ENCODE measurements at regions not wholly inside any gene's neighbourhood (a gene's known extent, or its start where the extent isn't known, plus 50 kb on each side); places are given as distances from the start of the nearest gene placed in this dataset.

- H3K27ac ChIP-seq (ENCODE audit: low read depth, low read length) = no peak overlapping the region
- 89 to 94% (median 91%) methylated on average over 10 of the region's 10 CpGs for WGBS, 3 donors
These were observed 130.4 kb downstream of the JCAD start for GRCh38 chr10:29929006-29929405.

- WGBS, 3 donors = 56 to 79% (median 57%) methylated on average over 6 of the region's 6 CpGs
- H3K27ac ChIP-seq (ENCODE audit: low read depth, low read length) = no peak overlapping the region
These were observed 132.7 kb downstream of the JCAD start for GRCh38 chr10:29926693-29927048.

GRCh38 chr10:29925771-29926692, 133.4 kb downstream of the JCAD start:
- 54 to 67% (median 64%) methylated on average over 12 of the region's 12 CpGs for WGBS, 3 donors
- H3K27ac ChIP-seq (ENCODE audit: low read depth, low read length) = no peak overlapping the region

GRCh38 chr10:29924436-29924835, 134.9 kb downstream of the JCAD start:
- H3K27ac ChIP-seq (ENCODE audit: low read depth, low read length) = no peak overlapping the region
- 84 to 95% (median 86%) methylated on average over 3 of the region's 3 CpGs for WGBS, 3 donors

- WGBS, 3 donors = 85 to 89% (median 89%) methylated on average over 7 of the region's 7 CpGs
- no peak overlapping the region for H3K27ac ChIP-seq (ENCODE audit: low read depth, low read length)
These were observed 135.9 kb downstream of the JCAD start for GRCh38 chr10:29923416-29923965.

GRCh38 chr10:29922892-29923291, 136.5 kb downstream of the JCAD start:
- H3K27ac ChIP-seq (ENCODE audit: low read depth, low read length) = no peak overlapping the region
- 74 to 81% (median 75%) methylated on average over 4 of the region's 4 CpGs for WGBS, 3 donors

GRCh38 chr10:29922226-29922625, 137.2 kb downstream of the JCAD start:
- H3K27ac ChIP-seq (ENCODE audit: low read depth, low read length) = no peak overlapping the region
- 43 to 83% (median 61%) methylated on average over 1 of the region's 1 CpG for WGBS, 3 donors

- no peak overlapping the region for H3K27ac ChIP-seq (ENCODE audit: low read depth, low read length)
- WGBS, 3 donors = 48 to 71% (median 68%) methylated on average over 7 of the region's 7 CpGs
These were observed 138.3 kb downstream of the JCAD start for GRCh38 chr10:29921071-29921446.

GRCh38 chr10:29920408-29921070, 138.8 kb downstream of the JCAD start:
- H3K27ac ChIP-seq (ENCODE audit: low read depth, low read length) = no peak overlapping the region
- WGBS, 3 donors = 72 to 89% (median 84%) methylated on average over 9 of the region's 9 CpGs

GRCh38 chr10:29918623-29919400, 140.6 kb downstream of the JCAD start:
- H3K27ac ChIP-seq (ENCODE audit: low read depth, low read length) = no peak overlapping the region
- 42 to 89% (median 62%) methylated on average over 3 of the region's 3 CpGs for WGBS, 3 donors

- H3K27ac ChIP-seq (ENCODE audit: low read depth, low read length) = no peak overlapping the region
- WGBS, 3 donors = 54 to 76% (median 57%) methylated on average over 4 of the region's 4 CpGs
These were observed 142.1 kb downstream of the JCAD start for GRCh38 chr10:29917311-29917710.

- WGBS, 3 donors = 71 to 95% (median 92%) methylated on average over 4 of the region's 4 CpGs
- no peak overlapping the region for H3K27ac ChIP-seq (ENCODE audit: low read depth, low read length)
These were observed 142.7 kb downstream of the JCAD start for GRCh38 chr10:29916669-29917068.

GRCh38 chr10:29914986-29915785, 144.2 kb downstream of the JCAD start:
- H3K27ac ChIP-seq (ENCODE audit: low read depth, low read length) = no peak overlapping the region
- WGBS, 3 donors = 74 to 80% (median 76%) methylated on average over 3 of the region's 3 CpGs

- no peak overlapping the region for H3K27ac ChIP-seq (ENCODE audit: low read depth, low read length)
- 49 to 59% (median 55%) methylated on average over 6 of the region's 6 CpGs for WGBS, 3 donors
These were observed 150.4 kb downstream of the JCAD start for GRCh38 chr10:29908962-29909361.

GRCh38 chr10:29900865-29901264, 158.5 kb downstream of the JCAD start:
- 67 to 71% (median 68%) methylated on average over 2 of the region's 2 CpGs for WGBS, 3 donors
- H3K27ac ChIP-seq (ENCODE audit: low read depth, low read length) = no peak overlapping the region

- 70 to 84% (median 78%) methylated on average over 6 of the region's 6 CpGs for WGBS, 3 donors
- H3K27ac ChIP-seq (ENCODE audit: low read depth, low read length) = no peak overlapping the region
These were observed 161.2 kb downstream of the JCAD start for GRCh38 chr10:29897999-29898716.

GRCh38 chr10:29897430-29897829, 162.0 kb downstream of the JCAD start:
- WGBS, 3 donors = 74 to 88% (median 74%) methylated on average over 3 of the region's 3 CpGs
- no peak overlapping the region for H3K27ac ChIP-seq (ENCODE audit: low read depth, low read length)
